RPMI8226 (cell line): ENCODE measurements at regions not wholly inside any gene's neighbourhood (a gene's known extent, or its start where the extent isn't known, plus 50 kb on each side); places are given as distances from the start of the nearest gene placed in this dataset.
"Not testable (repeated sequence)": the region's sequence is repeated elsewhere in the genome, so short reads cannot be mapped to it uniquely, and the experiment has no call there.

Source experiments
- DNase-seq: peaks from one replicate; pipeline ENCODE4 v3.0.0-alpha.2; 2015

DNA sequence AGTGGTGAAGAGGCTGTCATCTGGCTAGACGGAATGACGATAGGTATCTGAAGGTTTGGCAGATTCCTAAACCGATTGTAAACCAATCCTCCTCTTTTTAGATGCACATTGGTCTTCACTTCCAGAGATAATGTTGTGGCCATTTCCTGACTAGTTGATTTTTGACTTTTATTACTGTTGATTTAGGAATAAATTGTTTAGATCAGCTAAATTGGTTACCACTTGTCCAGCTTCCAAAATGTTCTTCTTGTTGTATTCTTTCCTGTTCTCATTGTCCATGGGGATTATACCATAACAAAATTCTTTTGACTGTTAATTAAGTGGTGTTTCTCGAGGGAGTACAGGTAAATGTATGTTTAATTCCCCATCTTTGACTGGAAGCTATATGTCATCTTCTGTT is 119.7 kb downstream of the MACROH2A1 start:
- no peak for DNase-seq

DNA sequence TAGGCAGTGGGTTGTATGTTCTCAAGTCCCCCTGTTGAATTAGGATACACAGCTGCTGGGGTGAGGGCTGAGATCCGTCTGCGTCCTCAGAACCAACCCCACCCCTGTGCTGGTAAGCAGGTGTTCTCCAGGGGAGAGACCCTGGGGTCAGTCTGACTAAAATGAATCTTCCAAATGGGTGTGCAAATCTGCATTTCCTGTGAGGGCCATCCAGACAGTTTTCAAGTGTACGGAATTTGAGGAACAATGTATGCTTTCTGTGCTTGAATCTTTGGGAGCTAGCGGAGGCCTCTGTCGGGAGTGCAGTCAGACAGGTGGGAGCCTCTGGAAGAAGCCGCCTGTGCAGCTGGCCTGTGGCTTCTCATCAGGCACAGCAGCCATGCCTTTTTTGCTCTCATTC is 122.9 kb downstream of the MACROH2A1 start:
- DNase-seq: no peak

DNA sequence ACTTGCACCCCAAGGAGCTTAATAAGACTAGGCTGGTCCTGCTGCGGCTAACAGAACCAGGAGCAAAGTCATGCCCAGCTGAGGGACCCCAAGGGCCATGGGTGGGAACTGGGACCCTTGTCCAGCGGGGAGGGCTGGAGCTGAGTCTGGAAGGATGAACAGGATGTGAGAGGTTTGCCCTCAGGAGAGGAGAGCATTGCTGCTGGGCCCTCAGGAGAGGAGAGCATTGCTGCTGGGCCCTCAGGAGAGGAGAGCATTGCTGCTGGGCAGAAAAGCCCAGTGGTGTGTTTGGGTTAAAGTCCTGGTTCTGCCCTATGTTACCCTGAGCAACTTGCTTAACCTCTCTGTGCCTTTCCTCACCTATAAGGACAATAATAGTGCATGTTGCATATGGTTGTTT is 125.8 kb downstream of the MACROH2A1 start:
- DNase-seq: no peak

DNA sequence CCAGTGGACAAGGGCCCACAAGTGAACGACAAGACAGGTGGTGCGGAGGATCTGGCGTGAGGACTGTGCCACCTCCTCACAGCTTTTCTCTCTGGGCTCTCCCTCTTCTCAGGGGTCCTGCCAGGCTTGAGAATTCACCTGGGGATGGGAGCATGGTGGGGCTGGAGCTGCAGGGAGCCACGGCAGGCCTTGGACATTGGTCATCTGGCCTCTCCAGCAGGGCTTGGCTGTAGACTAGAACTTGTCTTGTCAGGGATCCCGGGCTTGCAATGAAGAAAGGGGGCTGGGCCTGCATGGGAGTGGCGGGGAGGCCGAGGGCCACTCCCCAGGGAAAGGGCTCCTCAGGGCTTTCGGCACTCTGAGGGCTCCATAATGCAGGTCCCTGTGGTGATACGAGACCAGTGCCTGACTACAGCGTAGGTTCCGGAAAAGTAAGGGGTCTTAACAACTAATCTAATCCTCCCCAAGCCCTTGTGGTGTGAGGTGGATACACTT is 126.7 kb downstream of the MACROH2A1 start:
- DNase-seq: no peak

DNA sequence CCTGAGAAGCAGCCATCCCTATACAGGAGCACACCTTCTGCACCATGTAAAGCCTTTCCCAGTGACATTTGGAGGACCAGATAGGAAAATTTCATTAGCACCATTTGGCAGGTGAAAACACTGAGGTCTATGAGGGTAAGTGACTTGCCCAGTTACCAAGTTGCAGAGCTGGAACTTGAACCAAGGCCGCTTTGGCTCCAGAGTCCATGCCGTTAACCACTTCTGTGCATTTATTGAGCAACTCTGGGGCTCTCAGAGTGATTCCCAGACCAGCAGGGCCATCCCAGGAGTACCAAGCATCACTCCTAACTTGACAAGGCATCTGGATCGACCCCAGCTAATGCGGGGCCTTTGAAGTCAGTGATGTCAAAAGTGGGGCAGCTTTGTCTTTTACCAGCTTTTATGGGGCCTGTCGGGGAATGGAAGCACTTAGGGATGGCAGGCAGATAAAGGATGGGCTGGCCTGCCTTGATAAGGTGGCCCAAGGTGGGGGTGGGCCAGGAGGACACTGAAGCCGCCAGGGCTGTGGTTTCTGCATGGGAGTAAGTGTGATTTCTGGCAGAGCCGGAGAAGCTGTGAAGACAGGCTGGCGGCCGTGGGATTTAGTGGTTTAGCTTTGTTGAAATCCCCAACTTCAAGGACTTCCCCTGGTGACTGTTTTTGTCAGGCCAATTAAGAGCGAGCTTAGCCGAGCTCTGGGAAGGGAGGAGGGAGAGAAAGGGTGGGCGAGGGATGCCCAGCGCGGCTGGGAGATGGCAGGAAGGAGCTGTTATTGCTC is 127.3 kb downstream of the MACROH2A1 start:
- DNase-seq: no peak

DNA sequence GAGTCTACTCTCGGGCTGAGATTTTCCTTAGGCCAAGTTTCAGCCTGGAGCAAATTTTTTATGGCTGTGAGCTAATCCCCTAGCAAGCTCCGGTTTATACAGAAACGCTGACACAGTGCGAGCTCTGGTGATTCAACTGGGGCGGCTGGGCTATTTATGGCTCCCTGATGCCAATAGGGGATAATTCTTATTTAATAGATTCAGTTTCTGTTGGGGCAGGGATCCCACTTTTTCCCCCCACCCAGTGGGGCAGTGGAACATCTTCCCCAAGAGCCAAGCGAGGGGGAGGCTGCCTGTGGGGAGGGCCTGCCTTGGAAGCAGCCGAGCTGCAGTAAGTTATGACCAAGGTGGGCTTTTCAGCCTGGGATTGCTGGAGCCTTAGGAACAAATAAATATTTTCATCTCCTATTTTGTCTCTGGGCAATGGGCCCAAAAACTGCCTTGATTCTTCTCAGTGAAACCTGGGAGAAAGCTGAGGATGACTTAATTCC is 129.1 kb downstream of the MACROH2A1 start:
- no peak for DNase-seq

DNA sequence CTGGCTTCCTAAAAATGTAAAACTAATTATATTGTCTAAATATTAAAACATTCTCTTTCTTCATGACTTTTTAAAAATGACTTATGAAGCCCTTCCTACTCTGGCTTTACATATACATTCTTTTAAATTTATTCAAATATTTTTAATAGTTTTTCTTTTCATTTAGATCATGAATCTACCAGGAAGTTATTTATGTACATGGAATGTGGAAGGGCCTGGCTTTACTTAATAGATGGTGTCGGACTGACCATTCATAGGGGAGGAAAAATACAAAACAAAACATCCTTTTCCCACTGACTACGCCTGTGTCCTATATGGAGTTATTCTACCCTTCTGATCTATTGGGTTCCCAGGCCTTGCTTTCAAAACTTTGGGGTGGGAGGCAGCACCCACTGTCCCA is 129.8 kb downstream of the MACROH2A1 start:
- no peak for DNase-seq

DNA sequence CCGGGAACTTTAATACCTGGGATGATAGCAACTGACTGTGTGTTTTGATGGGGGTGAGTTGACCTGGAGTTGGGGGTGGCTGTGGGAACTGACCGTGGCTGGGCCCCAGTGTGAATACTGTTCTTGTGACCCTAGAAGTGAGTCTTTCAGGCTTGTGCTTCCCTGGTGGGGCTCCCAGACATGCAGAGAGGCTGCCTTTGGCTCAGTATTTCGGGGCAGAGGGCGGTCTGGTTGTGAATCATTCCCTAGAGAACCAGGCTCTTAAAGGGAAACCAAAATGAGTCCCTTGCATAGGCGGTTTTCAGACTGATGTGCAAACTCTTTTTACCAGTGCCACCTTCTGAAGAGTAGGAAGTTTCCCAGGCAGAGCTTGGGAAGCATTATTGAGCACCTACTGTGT is 132.1 kb downstream of the MACROH2A1 start:
- DNase-seq: no peak

DNA sequence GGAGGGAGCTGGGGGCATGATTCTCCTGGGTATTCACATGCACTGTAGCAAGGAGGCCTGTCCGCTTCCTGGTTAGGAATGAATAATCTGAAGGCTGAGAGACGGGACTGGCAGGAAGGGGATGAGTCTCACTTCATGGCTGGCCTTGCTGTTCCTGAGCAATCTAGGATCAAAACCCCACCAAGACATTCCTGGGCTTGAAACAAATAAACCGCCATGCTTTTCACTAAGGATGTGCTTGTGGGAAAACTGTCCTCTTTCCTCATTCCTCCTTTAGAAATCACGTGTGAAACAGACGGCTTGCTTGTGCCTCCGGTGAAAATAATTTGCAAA is 132.8 kb downstream of the MACROH2A1 start:
- no peak for DNase-seq

DNA sequence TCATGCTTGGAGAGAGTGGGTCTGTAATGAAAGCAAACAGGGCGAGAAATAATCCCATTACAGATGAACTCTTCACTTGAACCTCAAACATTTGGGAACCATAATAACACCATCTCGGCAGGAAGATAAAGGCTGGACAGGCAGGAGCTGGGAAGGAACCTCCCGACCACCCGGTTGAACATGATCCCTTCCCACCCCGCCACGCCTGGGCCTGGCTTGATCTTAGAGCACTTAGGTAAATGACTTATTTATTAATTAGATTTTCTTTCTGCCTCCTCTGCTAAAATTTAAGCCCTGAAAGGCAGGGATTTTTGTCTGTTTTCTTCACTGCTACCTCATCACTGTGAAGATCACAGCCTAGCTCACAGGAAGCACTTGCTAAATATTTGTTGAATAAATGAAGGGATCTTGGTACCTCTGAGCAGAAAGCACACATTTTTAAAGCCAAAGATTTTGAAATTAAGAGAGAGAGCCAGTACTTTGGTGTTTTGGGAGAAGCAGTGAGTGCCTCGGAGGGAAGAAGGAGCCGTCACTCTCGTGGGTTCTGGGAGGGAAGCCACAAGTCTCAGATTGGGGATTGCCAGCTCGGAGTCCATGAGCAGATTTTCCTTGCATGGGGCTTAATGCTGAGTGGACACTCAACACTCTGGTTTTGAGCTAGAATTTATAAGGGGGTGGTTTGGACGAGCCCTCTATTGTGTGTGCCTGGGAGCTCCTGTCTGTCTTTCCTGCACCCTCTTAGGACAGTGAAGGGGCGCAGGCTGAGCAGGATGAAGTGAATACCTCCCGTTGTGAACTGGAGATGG is 133.3 kb downstream of the MACROH2A1 start:
- DNase-seq: no peak

DNA sequence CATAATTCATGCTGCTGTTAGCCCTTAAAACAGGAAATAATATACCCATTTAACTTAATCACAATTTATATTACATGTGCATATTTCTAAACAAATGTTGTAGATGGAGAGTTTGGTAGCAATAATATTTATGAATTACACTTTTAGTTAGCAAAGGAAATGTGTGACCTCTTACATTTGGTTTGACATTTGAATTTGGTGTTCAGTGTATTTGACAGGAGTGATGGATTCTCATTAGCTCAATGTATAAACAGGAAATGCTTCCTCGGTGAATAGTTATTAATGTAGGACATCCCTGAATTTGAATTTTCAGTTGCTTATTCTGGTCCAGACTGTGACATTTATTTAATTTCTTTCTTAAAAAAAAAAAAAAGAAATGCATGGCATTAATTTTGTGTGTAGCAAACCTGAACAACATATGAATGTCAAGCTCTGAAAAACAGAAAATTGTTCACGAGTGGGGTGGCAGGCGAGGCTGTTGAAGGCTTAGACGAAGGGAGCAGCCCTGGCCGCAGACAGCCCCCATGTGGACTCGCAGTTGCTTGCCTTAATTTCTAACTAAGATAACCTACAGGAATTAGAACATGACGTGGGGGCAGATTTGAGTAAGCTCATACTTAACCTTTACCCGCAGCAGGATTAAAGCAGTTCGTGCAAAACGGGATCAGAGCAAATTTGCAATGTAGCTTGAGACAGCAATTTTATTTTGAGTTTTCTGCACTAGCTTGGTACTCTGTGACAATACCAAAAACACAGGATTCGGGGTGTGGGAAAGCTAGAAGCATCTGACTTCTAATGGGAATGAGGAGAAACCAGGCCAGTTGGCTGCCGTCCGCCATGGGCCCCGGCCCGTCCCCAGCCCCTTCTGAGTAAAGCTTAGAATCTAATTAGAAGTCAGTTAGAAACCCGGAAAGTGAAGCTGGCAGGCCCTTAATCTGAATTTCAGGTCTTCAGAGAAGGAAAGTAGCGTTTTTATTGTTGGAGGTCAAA is 134.3 kb downstream of the MACROH2A1 start:
- DNase-seq: no peak

DNA sequence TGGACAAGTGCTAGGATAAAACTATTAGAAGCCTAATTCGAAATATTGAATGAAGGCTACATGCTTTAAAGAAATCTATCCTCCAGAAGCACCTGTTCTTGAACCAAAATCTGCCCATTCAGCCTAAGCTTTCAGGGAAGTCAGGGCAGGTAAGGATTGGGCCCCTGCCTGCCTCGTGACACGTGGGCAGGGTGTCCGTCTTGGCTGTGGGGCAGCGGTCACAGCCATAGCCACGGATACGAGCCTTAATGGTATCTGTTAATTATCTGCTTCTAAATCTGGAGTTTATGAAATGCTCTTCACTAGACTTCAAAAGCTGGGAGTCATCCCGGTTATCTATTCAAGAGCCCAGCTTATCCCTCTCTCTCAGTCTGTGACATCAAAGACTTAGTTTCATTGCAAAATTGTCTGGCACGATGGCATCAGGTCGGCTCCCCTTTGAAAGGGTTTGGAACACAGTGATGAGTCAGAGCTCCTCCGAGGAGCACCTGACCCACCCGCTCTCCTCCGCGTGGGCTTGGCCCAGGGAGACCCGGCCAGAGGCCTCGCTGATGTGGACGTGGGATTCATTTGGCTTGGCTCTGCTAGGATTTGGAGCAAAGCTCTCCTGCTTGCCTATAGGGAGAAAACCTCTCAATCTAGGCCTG is 135.9 kb downstream of the MACROH2A1 start:
- DNase-seq: no peak

DNA sequence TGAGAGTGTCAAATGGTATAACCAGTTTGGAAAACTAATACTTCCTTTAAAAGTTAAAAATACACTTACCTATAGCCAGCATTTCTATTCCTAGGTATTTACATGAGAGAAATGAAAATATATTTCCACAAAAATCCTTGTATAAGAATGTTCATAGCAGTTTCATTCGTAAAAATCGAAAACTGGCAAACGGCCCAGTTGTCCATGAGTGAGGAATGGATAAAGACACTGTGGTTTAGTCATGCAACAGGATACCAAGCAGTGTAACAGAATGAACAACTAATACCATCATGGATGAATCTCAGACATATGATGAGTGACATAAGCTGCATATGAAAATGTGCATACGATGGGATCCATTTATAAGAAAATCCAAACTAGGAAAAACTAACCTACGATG is 136.7 kb downstream of the MACROH2A1 start:
- no peak for DNase-seq

DNA sequence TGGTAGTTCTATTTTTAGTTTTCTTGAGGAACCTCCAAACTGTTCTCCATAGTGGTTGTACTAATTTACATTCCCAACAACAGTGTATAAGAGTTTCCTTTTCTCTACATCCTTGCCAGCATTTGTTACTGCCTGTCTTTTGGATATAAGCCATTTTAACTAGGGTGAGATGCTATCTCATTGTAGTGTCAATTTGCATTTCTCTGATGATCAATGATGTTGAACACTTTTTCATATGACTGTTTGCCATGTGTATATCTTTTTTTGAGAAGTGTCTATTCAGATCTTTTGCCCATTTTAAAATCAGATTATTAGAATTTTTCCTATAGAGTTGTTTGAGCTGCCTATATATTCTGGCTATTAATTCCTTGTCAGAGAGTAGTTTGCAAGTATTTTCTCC is 138.9 kb downstream of the MACROH2A1 start:
- not testable (repeated sequence) for DNase-seq

DNA sequence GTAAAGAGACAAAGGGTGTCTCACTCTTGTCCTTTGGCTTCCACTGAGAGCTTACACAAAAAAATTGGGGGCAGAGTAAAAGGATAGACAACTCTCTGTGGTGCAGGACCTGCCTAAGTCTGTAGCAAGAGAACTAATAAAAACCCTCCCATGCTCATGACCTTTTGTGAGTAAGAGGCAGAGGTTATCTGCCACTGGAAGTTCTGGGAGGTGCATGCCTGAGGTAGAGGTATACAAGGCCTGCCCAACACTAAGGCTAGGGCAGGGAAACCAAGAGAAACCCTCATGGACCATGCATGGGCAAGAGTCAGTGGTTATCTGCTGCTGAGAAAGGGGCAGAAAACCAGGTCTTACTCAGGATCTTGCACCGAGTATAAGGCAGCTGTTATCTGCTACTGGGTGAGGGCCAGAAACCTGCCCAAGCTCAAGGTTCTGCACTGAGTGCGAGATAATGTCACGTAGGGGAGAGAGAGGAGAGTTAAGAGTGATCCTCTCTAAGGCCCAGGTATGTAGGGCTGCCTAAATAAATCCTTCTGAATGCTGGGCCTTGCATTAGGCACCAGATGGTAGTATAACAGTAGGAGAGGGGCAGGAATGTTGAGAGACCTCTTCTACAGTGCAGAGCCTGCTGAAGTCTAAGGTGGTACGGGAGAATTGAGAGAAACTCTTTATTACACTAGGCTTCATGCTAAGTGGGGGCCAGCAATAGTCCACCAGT is 143.4 kb downstream of the MACROH2A1 start:
- DNase-seq: no peak

DNA sequence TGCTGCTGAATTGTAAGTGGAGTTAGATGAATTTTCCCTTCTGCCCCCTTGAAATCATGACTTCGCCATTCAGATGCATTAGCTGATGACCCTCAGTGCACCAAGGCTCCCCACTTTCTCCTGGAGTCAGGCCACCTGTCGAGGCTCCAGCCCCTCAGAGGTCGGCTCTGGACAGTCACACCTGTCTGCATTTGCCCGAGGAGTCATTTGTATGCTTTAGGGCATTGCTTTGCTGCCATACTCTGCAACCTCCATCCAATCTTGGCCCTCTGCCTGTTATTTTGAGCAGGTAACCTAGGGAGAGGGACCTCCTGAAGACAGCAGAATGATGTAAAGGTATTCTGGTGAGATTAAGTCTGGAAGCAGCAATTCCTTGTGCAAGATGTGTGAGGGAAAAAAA is 144.8 kb downstream of the MACROH2A1 start:
- no peak for DNase-seq

DNA sequence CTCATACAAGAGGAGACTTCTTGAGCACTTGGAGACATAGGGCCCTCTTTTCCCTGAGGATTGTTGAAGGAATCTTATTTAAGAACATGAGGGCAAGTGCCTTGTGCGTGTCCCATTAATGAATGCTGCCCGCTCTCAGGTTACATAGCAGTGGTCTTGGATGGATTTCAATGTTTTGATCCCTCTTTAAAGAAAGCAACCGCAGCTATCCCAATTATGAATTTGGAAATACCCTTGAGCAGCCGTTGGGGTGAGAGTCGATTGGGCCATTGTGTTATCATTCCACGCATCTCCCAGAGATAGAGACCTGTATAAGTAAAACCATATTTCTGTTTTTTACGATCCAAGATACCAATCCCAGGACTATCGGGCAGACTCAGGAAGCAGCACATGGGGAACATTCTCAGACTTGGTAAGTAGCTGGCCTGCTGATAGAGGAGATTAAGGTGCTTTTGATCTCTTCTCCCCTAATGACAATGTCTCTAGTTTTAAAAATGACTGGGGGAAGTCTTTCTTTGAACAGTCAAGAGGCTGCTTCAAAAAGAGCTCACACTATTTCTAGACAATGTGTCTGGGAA is 145.3 kb downstream of the MACROH2A1 start:
- DNase-seq: no peak

DNA sequence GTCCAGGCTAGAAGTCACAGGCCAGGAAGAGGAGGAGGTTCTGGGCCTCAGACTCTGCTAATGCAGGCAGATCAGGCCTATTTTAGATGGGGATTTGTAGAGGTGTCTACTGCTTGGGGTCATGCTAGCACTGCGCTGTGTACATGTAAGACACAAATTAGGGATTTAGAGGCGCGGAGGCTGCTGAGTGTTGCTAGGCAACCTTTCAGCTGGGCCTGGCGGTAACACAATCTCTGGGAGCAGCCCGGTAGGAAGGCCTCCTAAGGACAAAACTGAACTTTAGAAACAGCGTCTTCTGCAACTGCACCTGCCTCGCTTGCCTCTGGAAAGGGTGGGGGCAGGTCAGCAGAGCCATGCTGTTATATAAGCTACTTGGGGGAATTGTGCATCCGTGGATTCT is 147.9 kb downstream of the MACROH2A1 start:
- no peak for DNase-seq

DNA sequence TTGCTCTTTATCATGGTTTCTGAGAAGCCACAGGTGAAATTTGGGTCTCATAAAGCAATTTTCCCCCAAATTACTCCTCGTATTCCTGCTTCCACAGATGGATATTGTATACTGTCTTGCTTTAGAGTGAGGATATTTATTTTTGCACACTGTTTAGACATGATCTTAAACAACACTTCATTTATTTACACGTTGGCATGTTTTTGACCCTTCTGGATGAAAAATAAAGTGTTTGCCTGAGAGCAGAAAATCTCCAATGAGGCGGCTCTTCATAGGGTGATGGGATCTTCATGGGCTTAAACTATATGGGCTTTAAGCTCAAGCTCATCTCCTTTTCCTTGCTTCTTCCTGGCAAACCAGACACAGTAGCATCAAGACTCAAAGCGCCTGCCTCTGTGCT is 148.4 kb downstream of the MACROH2A1 start:
- DNase-seq: no peak

DNA sequence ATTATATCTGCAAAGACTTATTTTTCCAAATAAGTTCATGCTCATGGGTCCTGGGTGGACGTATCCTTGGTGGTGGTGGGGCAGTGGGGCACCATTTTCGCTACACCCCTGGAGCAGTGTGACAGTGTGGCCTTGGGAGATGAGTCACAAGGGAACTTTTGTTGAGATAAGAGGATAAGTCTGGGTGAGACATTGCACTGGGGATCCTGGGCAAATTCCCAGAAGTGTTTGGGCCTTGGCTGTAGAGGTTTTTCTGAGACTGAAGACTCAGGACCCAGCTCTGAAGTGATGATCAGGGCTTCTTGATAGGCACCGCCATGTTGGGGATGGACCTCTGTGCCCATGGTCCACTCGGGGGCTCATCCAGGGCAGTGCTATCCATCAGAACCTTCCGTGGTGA is 149.4 kb downstream of the MACROH2A1 start:
- DNase-seq: no peak

DNA sequence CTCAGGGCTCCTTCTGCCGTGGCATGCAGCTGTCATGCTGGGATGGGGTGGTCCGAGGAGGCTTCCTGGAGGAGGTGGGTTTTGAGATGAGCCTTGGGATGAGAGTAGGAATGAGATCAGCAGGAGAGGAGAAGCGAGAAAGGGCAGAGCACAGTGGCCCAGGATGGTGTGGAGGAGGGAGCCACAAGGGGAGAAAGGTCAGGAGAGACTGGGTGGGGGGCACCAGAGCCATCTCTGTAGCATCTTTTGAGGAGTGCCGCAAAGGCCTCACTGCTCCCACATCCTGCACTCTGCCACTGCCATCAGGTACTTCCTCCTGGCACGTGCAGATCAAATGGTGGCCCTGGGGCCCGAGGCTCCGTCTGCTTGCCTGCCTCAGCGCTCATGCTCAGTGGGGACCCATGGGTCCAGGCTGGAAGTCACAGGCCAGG is 150.2 kb downstream of the MACROH2A1 start:
- no peak for DNase-seq
